Activated T-helper 1 cell treated with anti-CD3 and anti-CD28 coated beads, Interleukin-12 subunit alpha, Interleukin-12 subunit beta, Interleukin-2, Interleukin-4 antibody, amounts not matched to agents 30 ng/mL and 10 ng/mL and 1 ng/mL, durations not matched to agents 14 hours and 24 hours and 36 hours (primary cell): ENCODE measurements at regions not wholly inside any gene's neighbourhood (a gene's known extent, or its start where the extent isn't known, plus 50 kb on each side); places are given as distances from the start of the nearest gene placed in this dataset.

Experiments used
- DNase-seq: peaks from one replicate; pipeline ENCODE4 v3.0.0; 2021; ENCODE audit warnings: low spot score
- H3K27ac Mint-ChIP-seq: one replicate; pipeline ENCODE4 v1.8.0; 2021; ENCODE audit warnings: mild to moderate bottlenecking, mixed read lengths
- H3K27me3 Mint-ChIP-seq: one replicate; pipeline ENCODE4 v1.8.0; 2022; ENCODE audit warnings: mild to moderate bottlenecking, moderate library complexity, mixed read lengths; ENCODE audit not compliant: insufficient read depth
- H3K36me3 Mint-ChIP-seq: one replicate; pipeline ENCODE4 v1.8.0; 2021; ENCODE audit warnings: low read depth, mixed read lengths
- H3K4me1 Mint-ChIP-seq: one replicate; pipeline ENCODE4 v1.8.0; 2021; ENCODE audit warnings: low read depth, mixed read lengths
- H3K4me3 Mint-ChIP-seq: one replicate; pipeline ENCODE4 v1.8.0; 2021; ENCODE audit warnings: mild to moderate bottlenecking, moderate library complexity, mixed read lengths
- H3K9me3 Mint-ChIP-seq: one replicate; pipeline ENCODE4 v1.8.0; 2021; ENCODE audit warnings: mixed read lengths
- intact Hi-C: fragments of 100-400 bp; cut with micrococcal nuclease; formaldehyde crosslinking; loops from one replicate; pipeline ENCODE4 v1.15.1; 2024

GRCh38 chr4:11732155-11732554, 303.5 kb upstream of the HS3ST1 start:
- Mint-ChIP-seq H3K4me1 (no peaks in the 10 kb centered on the region), H3K36me3 (no peaks in the 10 kb centered on the region), H3K27me3 (no peaks in the 10 kb centered on the region), H3K27ac (no peak overlapping the region), H3K4me3 (no peak overlapping the region), H3K9me3 (no peaks in the 10 kb centered on the region)
- intact Hi-C loops = no loop called here
- DNase-seq = no peak

- H3K27me3 Mint-ChIP-seq = no peaks in the 10 kb centered on the region
- intact Hi-C loops = no loop called here
- no peak overlapping the region for H3K27ac Mint-ChIP-seq
- no peaks in the 10 kb centered on the region for H3K4me1 Mint-ChIP-seq
- no peak for DNase-seq
- no peaks in the 10 kb centered on the region for H3K36me3 Mint-ChIP-seq
- no peaks in the 10 kb centered on the region for H3K9me3 Mint-ChIP-seq
- no peak overlapping the region for H3K4me3 Mint-ChIP-seq
These were observed 301.9 kb upstream of the HS3ST1 start for GRCh38 chr4:11730545-11730944.

- intact Hi-C loops = no loop called here
- no peaks in the 10 kb centered on the region for H3K36me3 Mint-ChIP-seq
- H3K27ac Mint-ChIP-seq = no peak overlapping the region
- H3K4me3 Mint-ChIP-seq = no peak overlapping the region
- no peaks in the 10 kb centered on the region for H3K4me1 Mint-ChIP-seq
- H3K9me3 Mint-ChIP-seq = no peaks in the 10 kb centered on the region
- H3K27me3 Mint-ChIP-seq = no peaks in the 10 kb centered on the region
- no peak for DNase-seq
These were observed 300.9 kb upstream of the HS3ST1 start for GRCh38 chr4:11729548-11729947.

- no peak for DNase-seq
- Mint-ChIP-seq H3K27me3 (no peaks in the 10 kb centered on the region), H3K4me3 (no peak overlapping the region), H3K4me1 (no peaks in the 10 kb centered on the region), H3K9me3 (no peaks in the 10 kb centered on the region), H3K36me3 (no peaks in the 10 kb centered on the region), H3K27ac (no peak overlapping the region)
- intact Hi-C loops = no loop called here
These were observed 299.3 kb upstream of the HS3ST1 start for GRCh38 chr4:11727903-11728564.

DNA sequence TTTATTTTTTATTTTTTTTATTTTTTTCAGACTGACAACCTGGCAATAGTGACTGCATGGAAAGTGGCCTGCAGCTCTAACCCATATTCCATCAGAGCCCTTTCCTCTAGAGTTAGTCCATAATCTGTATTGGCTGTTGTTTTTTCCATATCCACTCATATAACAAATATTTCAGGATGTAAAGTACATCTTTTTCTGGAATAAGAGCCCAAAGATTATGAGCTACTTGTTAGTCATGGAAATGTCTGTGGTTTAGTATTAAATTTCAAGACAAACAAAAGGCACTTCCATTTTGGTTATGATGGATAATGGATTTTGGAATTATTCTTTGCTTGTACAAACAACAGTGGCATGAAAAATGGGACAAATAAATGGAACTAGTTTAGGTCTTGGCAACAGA, 296.0 kb upstream of the HS3ST1 start:
- Mint-ChIP-seq H3K4me1 (no peaks in the 10 kb centered on the region), H3K9me3 (no peaks in the 10 kb centered on the region), H3K27me3 (no peaks in the 10 kb centered on the region), H3K4me3 (no peak overlapping the region), H3K27ac (no peak overlapping the region), H3K36me3 (no peaks in the 10 kb centered on the region)
- DNase-seq = no peak
- intact Hi-C loops = loop anchor here (5.0 kb wide), 1 partner anchor 1142 kb away; no protein-coding TSS in a partner anchor

GRCh38 chr4:11722223-11722622, 293.5 kb upstream of the HS3ST1 start:
- no peaks in the 10 kb centered on the region for H3K4me1 Mint-ChIP-seq
- H3K4me3 Mint-ChIP-seq = no peak overlapping the region
- H3K27me3 Mint-ChIP-seq = no peaks in the 10 kb centered on the region
- no peaks in the 10 kb centered on the region for H3K36me3 Mint-ChIP-seq
- H3K9me3 Mint-ChIP-seq = no peaks in the 10 kb centered on the region
- H3K27ac Mint-ChIP-seq = no peak overlapping the region
- intact Hi-C loops = loop anchor here (5.0 kb wide), 1 partner anchor 1140 kb away; no protein-coding TSS in a partner anchor
- DNase-seq = no peak

DNA sequence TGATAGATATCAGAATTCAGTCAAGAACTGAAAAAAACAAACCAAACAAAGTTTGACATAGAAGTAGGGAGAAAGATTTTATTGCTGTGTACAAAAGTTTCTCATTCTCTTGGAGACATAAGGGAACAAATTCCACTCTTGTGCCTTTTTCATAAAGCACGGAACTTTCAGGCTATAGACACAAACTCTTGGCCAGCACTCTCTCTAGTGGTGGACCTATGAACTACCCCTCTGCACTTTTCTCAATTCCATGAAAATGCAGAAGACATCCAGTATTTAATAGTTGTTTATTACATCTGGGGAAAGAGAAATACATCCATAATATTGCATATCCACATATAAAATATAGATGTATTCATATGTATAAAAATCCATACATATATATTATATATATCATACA, 291.6 kb upstream of the HS3ST1 start:
- H3K36me3 Mint-ChIP-seq = no peaks in the 10 kb centered on the region
- no peaks in the 10 kb centered on the region for H3K27me3 Mint-ChIP-seq
- no peak overlapping the region for H3K27ac Mint-ChIP-seq
- DNase-seq = no peak
- H3K9me3 Mint-ChIP-seq = no peaks in the 10 kb centered on the region
- no peaks in the 10 kb centered on the region for H3K4me1 Mint-ChIP-seq
- intact Hi-C loops = loop anchor here (2.0 to 5.0 kb wide), 2 partner anchors 1138 to 1165 kb away; no protein-coding TSS in a partner anchor
- H3K4me3 Mint-ChIP-seq = no peak overlapping the region

DNA sequence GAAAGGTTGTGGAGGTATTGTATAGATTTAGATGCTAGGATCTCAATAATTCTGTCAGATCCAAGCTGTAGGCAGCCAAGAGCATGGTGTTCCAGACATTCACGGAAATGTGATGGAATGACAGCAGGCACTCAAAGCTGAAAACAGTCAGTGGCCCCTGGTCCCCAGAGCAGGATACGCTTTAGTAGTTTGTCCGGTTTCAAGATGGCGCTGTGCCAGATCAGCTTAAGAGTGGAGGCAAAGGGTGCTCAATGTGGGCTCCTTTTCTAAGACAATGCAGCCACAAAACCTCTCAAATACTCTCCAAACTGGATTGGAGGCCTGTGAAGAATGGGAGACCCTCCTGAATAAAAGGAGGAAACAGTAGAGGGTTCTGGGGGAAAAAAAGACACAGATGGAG, 291.2 kb upstream of the HS3ST1 start:
- no peak for DNase-seq
- Mint-ChIP-seq H3K4me3 (no peak overlapping the region), H3K27me3 (no peaks in the 10 kb centered on the region), H3K36me3 (no peaks in the 10 kb centered on the region), H3K4me1 (no peaks in the 10 kb centered on the region), H3K27ac (no peak overlapping the region), H3K9me3 (no peaks in the 10 kb centered on the region)
- intact Hi-C loops = loop anchor here (2.0 to 5.0 kb wide), 2 partner anchors 1138 to 1165 kb away; no protein-coding TSS in a partner anchor

GRCh38 chr4:11715753-11716521, 287.2 kb upstream of the HS3ST1 start:
- Mint-ChIP-seq H3K36me3 (no peaks in the 10 kb centered on the region), H3K9me3 (no peaks in the 10 kb centered on the region)
- intact Hi-C loops = no loop called here

GRCh38 chr4:11710453-11711093, 281.9 kb upstream of the HS3ST1 start:
- Mint-ChIP-seq H3K36me3 (no peaks in the 10 kb centered on the region), H3K27me3 (no peaks in the 10 kb centered on the region), H3K9me3 (no peaks in the 10 kb centered on the region), H3K4me1 (no peaks in the 10 kb centered on the region), H3K4me3 (no peak overlapping the region), H3K27ac (no peak overlapping the region)
- DNase-seq = no peak
- intact Hi-C loops = no loop called here

More at GRCh38 chr4:11715753-11716521, 287.2 kb upstream of the HS3ST1 start:
- H3K27me3 Mint-ChIP-seq = no peaks in the 10 kb centered on the region
- no peak for DNase-seq
- no peak overlapping the region for H3K27ac Mint-ChIP-seq
- H3K4me1 Mint-ChIP-seq = no peaks in the 10 kb centered on the region
- H3K4me3 Mint-ChIP-seq = no peak overlapping the region

- no peaks in the 10 kb centered on the region for H3K36me3 Mint-ChIP-seq
- H3K27me3 Mint-ChIP-seq = no peaks in the 10 kb centered on the region
- no peaks in the 10 kb centered on the region for H3K4me1 Mint-ChIP-seq
- no peak for DNase-seq
- no peak overlapping the region for H3K4me3 Mint-ChIP-seq
- intact Hi-C loops = no loop called here
- H3K27ac Mint-ChIP-seq = no peak overlapping the region
- H3K9me3 Mint-ChIP-seq = no peaks in the 10 kb centered on the region
These were observed 275.6 kb upstream of the HS3ST1 start for GRCh38 chr4:11704186-11704830.

- Mint-ChIP-seq H3K9me3 (no peaks in the 10 kb centered on the region), H3K27me3 (no peaks in the 10 kb centered on the region), H3K4me3 (no peak overlapping the region), H3K36me3 (no peaks in the 10 kb centered on the region), H3K27ac (no peak overlapping the region), H3K4me1 (no peaks in the 10 kb centered on the region)
- intact Hi-C loops = no loop called here
- no peak for DNase-seq
These were observed 274.3 kb upstream of the HS3ST1 start for GRCh38 chr4:11702886-11703557.
